ENCODE measurements at regions not wholly inside any gene's neighbourhood (a gene's known extent, or its start where the extent isn't known, plus 50 kb on each side); places are given as distances from the start of the nearest gene placed in this dataset.

- no peak for DNase-seq
These were observed 438.9 kb downstream of the KCNJ2 start for GRCh38 chr17:70608193-70608592.

GRCh38 chr17:70608957-70609356 is 439.6 kb downstream of the KCNJ2 start:
- no peak for DNase-seq

- DNase-seq, result no peak
These were observed 440.2 kb downstream of the KCNJ2 start for GRCh38 chr17:70609566-70609965.

GRCh38 chr17:70610161-70610560 is 440.8 kb downstream of the KCNJ2 start:
- DNase-seq, result no peak

GRCh38 chr17:70613681-70614080 is 444.3 kb downstream of the KCNJ2 start:
- no peak for DNase-seq

- no peak for DNase-seq
These were observed 446.5 kb downstream of the KCNJ2 start for GRCh38 chr17:70615831-70616230.

- no peak for DNase-seq
These were observed 449.3 kb downstream of the KCNJ2 start for GRCh38 chr17:70618641-70619040.

- DNase-seq, result no peak
These were observed 452.2 kb downstream of the KCNJ2 start for GRCh38 chr17:70621566-70621965.

GRCh38 chr17:70622368-70623260 is 453.3 kb downstream of the KCNJ2 start:
- DNase-seq, result peak; percentile 44

- no peak for DNase-seq
These were observed 454.9 kb downstream of the KCNJ2 start for GRCh38 chr17:70624211-70624610.

- no peak for DNase-seq
These were observed 460.6 kb downstream of the KCNJ2 start for GRCh38 chr17:70629902-70630301.

- no peak for DNase-seq
These were observed 467.3 kb downstream of the KCNJ2 start for GRCh38 chr17:70636517-70637133.

- DNase-seq, result no peak
These were observed 472.7 kb downstream of the KCNJ2 start for GRCh38 chr17:70642059-70642458.

GRCh38 chr17:70644096-70644495 is 474.8 kb downstream of the KCNJ2 start:
- no peak for DNase-seq

- DNase-seq, result no peak
These were observed 477.3 kb downstream of the KCNJ2 start for GRCh38 chr17:70646673-70647072.

- DNase-seq, result no peak
These were observed 478.8 kb downstream of the KCNJ2 start for GRCh38 chr17:70648166-70648565.

GRCh38 chr17:70653850-70654249 is 484.5 kb downstream of the KCNJ2 start:
- no peak for DNase-seq

GRCh38 chr17:70654706-70655105 is 485.4 kb downstream of the KCNJ2 start:
- DNase-seq, result no peak

- DNase-seq, result no peak
These were observed 486.0 kb downstream of the KCNJ2 start for GRCh38 chr17:70655176-70655958.

- no peak for DNase-seq
These were observed 489.0 kb downstream of the KCNJ2 start for GRCh38 chr17:70658317-70658716.

- DNase-seq, result no peak
These were observed 489.5 kb downstream of the KCNJ2 start for GRCh38 chr17:70658840-70659239.

GRCh38 chr17:70661342-70662222 is 492.2 kb downstream of the KCNJ2 start:
- no peak for DNase-seq

All from stimulated activated CD8-positive, alpha-beta memory T cell treated with anti-CD3 and anti-CD28 coated beads, Interleukin-4, amount 100 ng/mL, for 48 hours (primary cell).